ENCODE measurements at regions not wholly inside any gene's neighbourhood (a gene's known extent, or its start where the extent isn't known, plus 50 kb on each side); places are given as distances from the start of the nearest gene placed in this dataset.

DNA sequence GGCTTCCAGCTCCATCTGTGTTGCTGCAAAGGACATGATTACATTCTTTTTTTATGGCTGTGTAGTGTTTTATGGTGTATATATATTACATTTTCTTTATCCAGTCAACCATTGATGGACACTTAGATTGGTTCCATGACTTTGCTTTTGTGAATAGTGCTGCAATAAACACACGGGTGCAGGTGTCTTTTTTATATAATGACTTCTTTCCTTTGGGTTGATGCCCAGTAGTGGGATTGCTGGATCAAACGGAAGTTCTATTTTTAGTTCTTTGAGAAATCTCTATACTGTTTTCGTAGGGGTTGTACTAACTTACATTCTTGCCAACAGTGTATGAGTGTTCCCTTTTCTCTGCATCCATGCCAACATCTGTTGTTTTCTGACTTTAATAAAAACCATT is 189.7 kb downstream of the ACTR3B start:
- TF ChIP-seq EMX1 (CRISPR knock-in tag; IDR thresholded peaks at IDR 0.05), result no peak
- no peak for TF ChIP-seq SOX15 (CRISPR knock-in tag; IDR thresholded peaks at IDR 0.05)
- no peak for TF ChIP-seq ZNF232 (CRISPR knock-in tag; IDR thresholded peaks at IDR 0.05)
- no peak for TF ChIP-seq CREM (CRISPR knock-in tag; IDR thresholded peaks at IDR 0.05)
- TF ChIP-seq NR2C2 (CRISPR knock-in tag; IDR thresholded peaks at IDR 0.05), result no peak
- no peak for TF ChIP-seq SMAD4 (CRISPR knock-in tag; IDR thresholded peaks at IDR 0.05)
- TF ChIP-seq USF1 (CRISPR knock-in tag; IDR thresholded peaks at IDR 0.05), result no peak
- TF ChIP-seq ZNF219 (CRISPR knock-in tag; IDR thresholded peaks at IDR 0.05; ENCODE audit: borderline replicate concordance), result no peak
- TF ChIP-seq, protein P1, sequence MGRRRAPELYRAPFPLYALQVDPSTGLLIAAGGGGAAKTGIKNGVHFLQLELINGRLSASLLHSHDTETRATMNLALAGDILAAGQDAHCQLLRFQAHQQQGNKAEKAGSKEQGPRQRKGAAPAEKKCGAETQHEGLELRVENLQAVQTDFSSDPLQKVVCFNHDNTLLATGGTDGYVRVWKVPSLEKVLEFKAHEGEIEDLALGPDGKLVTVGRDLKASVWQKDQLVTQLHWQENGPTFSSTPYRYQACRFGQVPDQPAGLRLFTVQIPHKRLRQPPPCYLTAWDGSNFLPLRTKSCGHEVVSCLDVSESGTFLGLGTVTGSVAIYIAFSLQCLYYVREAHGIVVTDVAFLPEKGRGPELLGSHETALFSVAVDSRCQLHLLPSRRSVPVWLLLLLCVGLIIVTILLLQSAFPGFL (CRISPR knock-in tag; IDR thresholded peaks at IDR 0.05; ENCODE audit: borderline replicate concordance), result no peak
- no peak for TF ChIP-seq ESRRA (CRISPR knock-in tag; IDR thresholded peaks at IDR 0.05; ENCODE audit: borderline replicate concordance)
- TF ChIP-seq, protein P2, sequence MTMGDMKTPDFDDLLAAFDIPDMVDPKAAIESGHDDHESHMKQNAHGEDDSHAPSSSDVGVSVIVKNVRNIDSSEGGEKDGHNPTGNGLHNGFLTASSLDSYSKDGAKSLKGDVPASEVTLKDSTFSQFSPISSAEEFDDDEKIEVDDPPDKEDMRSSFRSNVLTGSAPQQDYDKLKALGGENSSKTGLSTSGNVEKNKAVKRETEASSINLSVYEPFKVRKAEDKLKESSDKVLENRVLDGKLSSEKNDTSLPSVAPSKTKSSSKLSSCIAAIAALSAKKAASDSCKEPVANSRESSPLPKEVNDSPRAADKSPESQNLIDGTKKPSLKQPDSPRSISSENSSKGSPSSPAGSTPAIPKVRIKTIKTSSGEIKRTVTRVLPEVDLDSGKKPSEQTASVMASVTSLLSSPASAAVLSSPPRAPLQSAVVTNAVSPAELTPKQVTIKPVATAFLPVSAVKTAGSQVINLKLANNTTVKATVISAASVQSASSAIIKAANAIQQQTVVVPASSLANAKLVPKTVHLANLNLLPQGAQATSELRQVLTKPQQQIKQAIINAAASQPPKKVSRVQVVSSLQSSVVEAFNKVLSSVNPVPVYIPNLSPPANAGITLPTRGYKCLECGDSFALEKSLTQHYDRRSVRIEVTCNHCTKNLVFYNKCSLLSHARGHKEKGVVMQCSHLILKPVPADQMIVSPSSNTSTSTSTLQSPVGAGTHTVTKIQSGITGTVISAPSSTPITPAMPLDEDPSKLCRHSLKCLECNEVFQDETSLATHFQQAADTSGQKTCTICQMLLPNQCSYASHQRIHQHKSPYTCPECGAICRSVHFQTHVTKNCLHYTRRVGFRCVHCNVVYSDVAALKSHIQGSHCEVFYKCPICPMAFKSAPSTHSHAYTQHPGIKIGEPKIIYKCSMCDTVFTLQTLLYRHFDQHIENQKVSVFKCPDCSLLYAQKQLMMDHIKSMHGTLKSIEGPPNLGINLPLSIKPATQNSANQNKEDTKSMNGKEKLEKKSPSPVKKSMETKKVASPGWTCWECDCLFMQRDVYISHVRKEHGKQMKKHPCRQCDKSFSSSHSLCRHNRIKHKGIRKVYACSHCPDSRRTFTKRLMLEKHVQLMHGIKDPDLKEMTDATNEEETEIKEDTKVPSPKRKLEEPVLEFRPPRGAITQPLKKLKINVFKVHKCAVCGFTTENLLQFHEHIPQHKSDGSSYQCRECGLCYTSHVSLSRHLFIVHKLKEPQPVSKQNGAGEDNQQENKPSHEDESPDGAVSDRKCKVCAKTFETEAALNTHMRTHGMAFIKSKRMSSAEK (CRISPR knock-in tag; IDR thresholded peaks at IDR 0.05; ENCODE audit: borderline replicate concordance), result no peak
- no peak for TF ChIP-seq ZNF416 (CRISPR knock-in tag; IDR thresholded peaks at IDR 0.05)
- TF ChIP-seq GABPB1 (CRISPR knock-in tag; IDR thresholded peaks at IDR 0.05), result no peak
- TF ChIP-seq, protein P3, sequence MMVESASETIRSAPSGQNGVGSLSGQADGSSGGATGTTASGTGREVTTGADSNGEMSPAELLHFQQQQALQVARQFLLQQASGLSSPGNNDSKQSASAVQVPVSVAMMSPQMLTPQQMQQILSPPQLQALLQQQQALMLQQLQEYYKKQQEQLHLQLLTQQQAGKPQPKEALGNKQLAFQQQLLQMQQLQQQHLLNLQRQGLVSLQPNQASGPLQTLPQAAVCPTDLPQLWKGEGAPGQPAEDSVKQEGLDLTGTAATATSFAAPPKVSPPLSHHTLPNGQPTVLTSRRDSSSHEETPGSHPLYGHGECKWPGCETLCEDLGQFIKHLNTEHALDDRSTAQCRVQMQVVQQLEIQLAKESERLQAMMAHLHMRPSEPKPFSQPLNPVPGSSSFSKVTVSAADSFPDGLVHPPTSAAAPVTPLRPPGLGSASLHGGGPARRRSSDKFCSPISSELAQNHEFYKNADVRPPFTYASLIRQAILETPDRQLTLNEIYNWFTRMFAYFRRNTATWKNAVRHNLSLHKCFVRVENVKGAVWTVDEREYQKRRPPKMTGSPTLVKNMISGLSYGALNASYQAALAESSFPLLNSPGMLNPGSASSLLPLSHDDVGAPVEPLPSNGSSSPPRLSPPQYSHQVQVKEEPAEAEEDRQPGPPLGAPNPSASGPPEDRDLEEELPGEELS (CRISPR knock-in tag; IDR thresholded peaks at IDR 0.05), result no peak
- Mint-ChIP-seq H3K4me1 (no peaks in the 10 kb centered on the region), H3K27ac (no peak overlapping the region), H3K9me3 (peaks cover 20% of the 10 kb centered on the region), H3K36me3 (peaks cover 6% of the 10 kb centered on the region), H3K27me3 (ENCODE audit: low read depth) (no peaks in the 10 kb centered on the region; the same call in 1 of the 2 replicates), H3K4me3 (no peak overlapping the region)
- ATAC-seq (no peak), DNase-seq (ENCODE audit: low spot score) (no peak)
- ChIA-PET CTCF (no interaction called here), POLR2A (no interaction called here)

GRCh38 chr7:152949790-152950189 is 190.2 kb downstream of the ACTR3B start:
- TF ChIP-seq SMAD4 (CRISPR knock-in tag; IDR thresholded peaks at IDR 0.05) (no peak), USF1 (CRISPR knock-in tag; IDR thresholded peaks at IDR 0.05) (no peak)
- TF ChIP-seq, protein P4, sequence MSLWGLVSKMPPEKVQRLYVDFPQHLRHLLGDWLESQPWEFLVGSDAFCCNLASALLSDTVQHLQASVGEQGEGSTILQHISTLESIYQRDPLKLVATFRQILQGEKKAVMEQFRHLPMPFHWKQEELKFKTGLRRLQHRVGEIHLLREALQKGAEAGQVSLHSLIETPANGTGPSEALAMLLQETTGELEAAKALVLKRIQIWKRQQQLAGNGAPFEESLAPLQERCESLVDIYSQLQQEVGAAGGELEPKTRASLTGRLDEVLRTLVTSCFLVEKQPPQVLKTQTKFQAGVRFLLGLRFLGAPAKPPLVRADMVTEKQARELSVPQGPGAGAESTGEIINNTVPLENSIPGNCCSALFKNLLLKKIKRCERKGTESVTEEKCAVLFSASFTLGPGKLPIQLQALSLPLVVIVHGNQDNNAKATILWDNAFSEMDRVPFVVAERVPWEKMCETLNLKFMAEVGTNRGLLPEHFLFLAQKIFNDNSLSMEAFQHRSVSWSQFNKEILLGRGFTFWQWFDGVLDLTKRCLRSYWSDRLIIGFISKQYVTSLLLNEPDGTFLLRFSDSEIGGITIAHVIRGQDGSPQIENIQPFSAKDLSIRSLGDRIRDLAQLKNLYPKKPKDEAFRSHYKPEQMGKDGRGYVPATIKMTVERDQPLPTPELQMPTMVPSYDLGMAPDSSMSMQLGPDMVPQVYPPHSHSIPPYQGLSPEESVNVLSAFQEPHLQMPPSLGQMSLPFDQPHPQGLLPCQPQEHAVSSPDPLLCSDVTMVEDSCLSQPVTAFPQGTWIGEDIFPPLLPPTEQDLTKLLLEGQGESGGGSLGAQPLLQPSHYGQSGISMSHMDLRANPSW (CRISPR knock-in tag; conservative IDR thresholded peaks at IDR 0.05; ENCODE audit: low read depth), result no peak
- ATAC-seq, result no peak
- no peaks in the 10 kb centered on the region for H3K4me1 Mint-ChIP-seq
- no peak overlapping the region for H3K27ac Mint-ChIP-seq
- H3K4me3 Mint-ChIP-seq, result no peak overlapping the region
- no peak for DNase-seq (ENCODE audit: low spot score)
- peaks cover 6% of the 10 kb centered on the region for H3K36me3 Mint-ChIP-seq
- ChIA-PET POLR2A (no interaction called here), CTCF (no interaction called here)
- no peaks in the 10 kb centered on the region; the same call in 1 of the 2 replicates for H3K27me3 Mint-ChIP-seq (ENCODE audit: low read depth)
- peaks cover 20% of the 10 kb centered on the region for H3K9me3 Mint-ChIP-seq

Data from WTC11 (cell line).